Peyer's patch (tissue), 4 donors: ENCODE measurements at regions not wholly inside any gene's neighbourhood (a gene's known extent, or its start where the extent isn't known, plus 50 kb on each side); places are given as distances from the start of the nearest gene placed in this dataset.

Experiments
- DNase-seq, 3 donors: peaks; one replicate each; pipeline ENCODE4 v3.0.0-alpha.2; 2017 to 2019
- H3K27ac ChIP-seq, 4 donors: fragments of 200-600 bp; sonication (generic); one replicate each; pipeline ENCODE4 v1.5.1; 2016 to 2019
- H3K27me3 ChIP-seq, 2 donors: fragments of 200-600 bp; sonication (generic); one replicate each; pipeline ENCODE4 v1.5.1; 2019
- H3K36me3 ChIP-seq, 3 donors: fragments of 200-600 bp; sonication (generic); one replicate each; pipeline ENCODE4 v1.5.1; 2016 to 2019
- H3K4me1 ChIP-seq, 4 donors: fragments of 200-600 bp; sonication (generic); one replicate each; pipeline ENCODE4 v1.5.1; 2016 to 2019
- H3K4me3 ChIP-seq, 4 donors: fragments of 200-600 bp; sonication (generic); 1 replicate in 3 of 4; 2 replicates in 1 of 4; pipeline ENCODE4 v1.5.1; 2016 to 2019; ENCODE audit warnings: mild to moderate bottlenecking in 1 of 4
- H3K9me3 ChIP-seq, 4 donors: fragments of 200-600 bp; sonication (generic); one replicate each; pipeline ENCODE4 v1.5.1; 2016 to 2019; ENCODE audit warnings: mild to moderate bottlenecking in 1 of 4
- CTCF ChIP-seq, 6 experiments: fragments of 450-650 bp in 4 of 6; fragments of 200-600 bp in 2 of 6; sonication (generic) in 1 of 6; IDR thresholded peaks; one replicate each; pipeline ENCODE4 v1.5.1; 2017 to 2019; ENCODE audit warnings: antibody characterized with exemption in 6 of 6, mild to moderate bottlenecking in 3 of 6, moderate library complexity in 1 of 6
- POLR2A ChIP-seq, 2 donors: fragments of 450-650 bp; IDR thresholded peaks; one replicate each; pipeline ENCODE4 v1.5.1; 2017; ENCODE audit warnings: antibody characterized with exemption in 2 of 2, mild to moderate bottlenecking in 2 of 2, moderate library complexity in 2 of 2

- Histone ChIP-seq H3K9me3 (no peaks in the 10 kb centered on the region), H3K4me1 (no peaks in the 10 kb centered on the region), H3K27me3 (no peaks in the 10 kb centered on the region), H3K27ac (no peak overlapping the region), H3K36me3 (no peaks in the 10 kb centered on the region), H3K4me3 (no peak overlapping the region)
- TF ChIP-seq POLR2A (IDR thresholded peaks at IDR 0.05) (no peak), CTCF (IDR thresholded peaks at IDR 0.05) (no peak)
- DNase-seq: no peak
Measured at GRCh38 chr14:81942071-81942470, 408.4 kb upstream of the SEL1L start.

- TF ChIP-seq POLR2A (IDR thresholded peaks at IDR 0.05) (no peak), CTCF (IDR thresholded peaks at IDR 0.05) (no peak)
- Histone ChIP-seq H3K27ac (no peak overlapping the region), H3K4me1 (no peaks in the 10 kb centered on the region), H3K36me3 (no peaks in the 10 kb centered on the region), H3K9me3 (no peaks in the 10 kb centered on the region), H3K27me3 (no peaks in the 10 kb centered on the region), H3K4me3 (no peak overlapping the region)
- DNase-seq: no peak
Measured at GRCh38 chr14:81946375-81946774, 412.7 kb upstream of the SEL1L start.

- H3K9me3 ChIP-seq: no peaks in the 10 kb centered on the region
- H3K4me1 ChIP-seq: no peaks in the 10 kb centered on the region
- no peak for TF ChIP-seq POLR2A (IDR thresholded peaks at IDR 0.05)
- no peak overlapping the region for H3K4me3 ChIP-seq
- no peaks in the 10 kb centered on the region for H3K27me3 ChIP-seq
- H3K36me3 ChIP-seq: no peaks in the 10 kb centered on the region
- no peak for DNase-seq
- H3K27ac ChIP-seq: no peak overlapping the region
Measured at GRCh38 chr14:81946834-81947798, 413.5 kb upstream of the SEL1L start.

GRCh38 chr14:81952917-81953316 is 419.3 kb upstream of the SEL1L start:
- H3K9me3 ChIP-seq: no peaks in the 10 kb centered on the region
- no peak for DNase-seq
- no peak for TF ChIP-seq POLR2A (IDR thresholded peaks at IDR 0.05)
- TF ChIP-seq CTCF (IDR thresholded peaks at IDR 0.05): no peak
- H3K4me3 ChIP-seq: no peak overlapping the region
- no peaks in the 10 kb centered on the region for H3K36me3 ChIP-seq
- H3K4me1 ChIP-seq: no peaks in the 10 kb centered on the region
- H3K27me3 ChIP-seq: no peaks in the 10 kb centered on the region
- H3K27ac ChIP-seq: no peak overlapping the region

- Histone ChIP-seq H3K4me3 (no peak overlapping the region), H3K27ac (no peak overlapping the region), H3K4me1 (no peaks in the 10 kb centered on the region), H3K36me3 (no peaks in the 10 kb centered on the region), H3K9me3 (no peaks in the 10 kb centered on the region), H3K27me3 (no peaks in the 10 kb centered on the region)
- no peak for TF ChIP-seq POLR2A (IDR thresholded peaks at IDR 0.05)
- no peak for DNase-seq
Measured at GRCh38 chr14:81953419-81953818, 419.8 kb upstream of the SEL1L start.

GRCh38 chr14:81955123-81955522 is 421.5 kb upstream of the SEL1L start:
- Histone ChIP-seq H3K36me3 (no peaks in the 10 kb centered on the region), H3K4me1 (no peaks in the 10 kb centered on the region), H3K27ac (no peak overlapping the region), H3K4me3 (no peak overlapping the region), H3K9me3 (no peaks in the 10 kb centered on the region), H3K27me3 (no peaks in the 10 kb centered on the region)
- no peak for DNase-seq
- TF ChIP-seq POLR2A (IDR thresholded peaks at IDR 0.05): no peak
- no peak for TF ChIP-seq CTCF (IDR thresholded peaks at IDR 0.05)
